ENCODE measurements at regions not wholly inside any gene's neighbourhood (a gene's known extent, or its start where the extent isn't known, plus 50 kb on each side); places are given as distances from the start of the nearest gene placed in this dataset.

- CTCF ChIA-PET, result no interaction called here
- DNase-seq (ENCODE audit: extremely low spot score), result no peak
- TF ChIP-seq FOXM1 (IDR thresholded peaks at IDR 0.05; ENCODE audit: borderline replicate concordance), result no peak
- TF ChIP-seq BHLHE40 (IDR thresholded peaks at IDR 0.05; ENCODE audit: borderline replicate concordance), result no peak
- TF ChIP-seq NFRKB (IDR thresholded peaks at IDR 0.05), result no peak
- TF ChIP-seq ARNT (IDR thresholded peaks at IDR 0.05), result no peak
- TF ChIP-seq SUZ12 (IDR thresholded peaks at IDR 0.05), result no peak
- no peak for TF ChIP-seq HDGF (IDR thresholded peaks at IDR 0.05; ENCODE audit: borderline replicate concordance)
- no peak for TF ChIP-seq SP1 (IDR thresholded peaks at IDR 0.05)
- no peak for TF ChIP-seq TARDBP (IDR thresholded peaks at IDR 0.05)
- POLR2A ChIA-PET, result no interaction called here
Observed at GRCh38 chr4:108317377-108317776, 148.6 kb upstream of the LEF1 start.

- TF ChIP-seq L3MBTL2 (conservative IDR thresholded peaks at IDR 0.05), result no peak
- TF ChIP-seq FOXA1 (IDR thresholded peaks at IDR 0.05), result no peak
- TF ChIP-seq ELF4 (IDR thresholded peaks at IDR 0.05), result no peak
- TF ChIP-seq LEF1 (IDR thresholded peaks at IDR 0.05; ENCODE audit: borderline replicate concordance), result no peak
- TF ChIP-seq FOXK2 (IDR thresholded peaks at IDR 0.05), result no peak
- TF ChIP-seq ZNF384 (IDR thresholded peaks at IDR 0.05), result no peak
- TF ChIP-seq FOXM1 (IDR thresholded peaks at IDR 0.05; ENCODE audit: borderline replicate concordance), result no peak
- TF ChIP-seq HDGF (IDR thresholded peaks at IDR 0.05; ENCODE audit: borderline replicate concordance), result no peak
- no peak for TF ChIP-seq PKNOX1 (IDR thresholded peaks at IDR 0.05)
- TF ChIP-seq SP1 (IDR thresholded peaks at IDR 0.05), result no peak
- POLR2A ChIA-PET, result no interaction called here
- no peak for DNase-seq (ENCODE audit: extremely low spot score)
- CTCF ChIA-PET, result no interaction called here
Observed at GRCh38 chr4:108315694-108316093, 147.0 kb upstream of the LEF1 start.

- POLR2A ChIA-PET, result no interaction called here
- no peak for DNase-seq (ENCODE audit: extremely low spot score)
- TF ChIP-seq BHLHE40 (IDR thresholded peaks at IDR 0.05; ENCODE audit: borderline replicate concordance) (no peak), NFRKB (IDR thresholded peaks at IDR 0.05) (no peak), CTBP1 (IDR thresholded peaks at IDR 0.05; ENCODE audit: borderline replicate concordance) (no peak), FOXM1 (IDR thresholded peaks at IDR 0.05; ENCODE audit: borderline replicate concordance) (no peak), SP1 (IDR thresholded peaks at IDR 0.05) (no peak), ARNT (IDR thresholded peaks at IDR 0.05) (no peak)
- CTCF ChIA-PET, result no interaction called here
Observed at GRCh38 chr4:108314900-108315589, 146.3 kb upstream of the LEF1 start.

GRCh38 chr4:108313546-108314339 lies 145.0 kb upstream of the LEF1 start:
- no peak for DNase-seq (ENCODE audit: extremely low spot score)
- ChIA-PET CTCF (no interaction called here), POLR2A (no interaction called here)
- no peak for TF ChIP-seq SUZ12 (IDR thresholded peaks at IDR 0.05)
- TF ChIP-seq SP1 (IDR thresholded peaks at IDR 0.05), result no peak
- no peak for TF ChIP-seq L3MBTL2 (conservative IDR thresholded peaks at IDR 0.05)
- TF ChIP-seq LEF1 (IDR thresholded peaks at IDR 0.05; ENCODE audit: borderline replicate concordance), result no peak
- TF ChIP-seq NFRKB (IDR thresholded peaks at IDR 0.05), result no peak
- no peak for TF ChIP-seq FOXM1 (IDR thresholded peaks at IDR 0.05; ENCODE audit: borderline replicate concordance)
- TF ChIP-seq PKNOX1 (IDR thresholded peaks at IDR 0.05), result no peak

GRCh38 chr4:108311313-108311712 lies 142.6 kb upstream of the LEF1 start:
- TF ChIP-seq FOXK2 (IDR thresholded peaks at IDR 0.05) (no peak), SUZ12 (IDR thresholded peaks at IDR 0.05) (no peak), TARDBP (IDR thresholded peaks at IDR 0.05) (no peak), FOXA1 (IDR thresholded peaks at IDR 0.05) (no peak), HDGF (IDR thresholded peaks at IDR 0.05; ENCODE audit: borderline replicate concordance) (no peak), LEF1 (IDR thresholded peaks at IDR 0.05; ENCODE audit: borderline replicate concordance) (no peak), ELF4 (IDR thresholded peaks at IDR 0.05) (no peak), BHLHE40 (IDR thresholded peaks at IDR 0.05; ENCODE audit: borderline replicate concordance) (no peak), CTBP1 (IDR thresholded peaks at IDR 0.05; ENCODE audit: borderline replicate concordance) (no peak), PKNOX1 (IDR thresholded peaks at IDR 0.05) (no peak), FOXM1 (IDR thresholded peaks at IDR 0.05; ENCODE audit: borderline replicate concordance) (no peak), ZNF384 (IDR thresholded peaks at IDR 0.05) (no peak), NFRKB (IDR thresholded peaks at IDR 0.05) (no peak), L3MBTL2 (conservative IDR thresholded peaks at IDR 0.05) (no peak), SP1 (IDR thresholded peaks at IDR 0.05) (no peak), ARNT (IDR thresholded peaks at IDR 0.05) (no peak)
- DNase-seq (ENCODE audit: extremely low spot score), result no peak
- POLR2A ChIA-PET, result no interaction called here
- CTCF ChIA-PET, result no interaction called here

- TF ChIP-seq PKNOX1 (IDR thresholded peaks at IDR 0.05), result peak; percentile 38
- TF ChIP-seq HDGF (IDR thresholded peaks at IDR 0.05; ENCODE audit: borderline replicate concordance), result no peak
- ChIA-PET POLR2A (no interaction called here), CTCF (interaction anchor here (0.8 kb wide), 1 partner anchor 17 kb away, joined by 3 read pairs; no protein-coding TSS in a partner anchor)
- peak; percentile 46 for DNase-seq (ENCODE audit: extremely low spot score)
Observed at GRCh38 chr4:108303488-108304177, 134.9 kb upstream of the LEF1 start.
